GM06990 (cell line): ENCODE measurements at regions not wholly inside any gene's neighbourhood (a gene's known extent, or its start where the extent isn't known, plus 50 kb on each side); places are given as distances from the start of the nearest gene placed in this dataset.

Experiments
- DNase-seq: peaks from one replicate; pipeline ENCODE4 v3.0.0-alpha.2; 2011; ENCODE audit not compliant: insufficient read length; ENCODE audit errors: extremely low read depth
- H3K27me3 ChIP-seq: replicated peaks from 2 replicates; pipeline ENCODE4 v1.6.0; 2011; ENCODE audit warnings: low read length; ENCODE audit not compliant: control insufficient read depth, insufficient read depth
- H3K36me3 ChIP-seq: 2 replicates; pipeline ENCODE4 v1.5.1; 2011; ENCODE audit warnings: low read length; ENCODE audit not compliant: control insufficient read depth, insufficient read depth
- H3K4me3 ChIP-seq: replicated peaks from 2 replicates; pipeline ENCODE4 v1.5.1; 2011; ENCODE audit warnings: low read depth, mild to moderate bottlenecking, control low read depth, low read length
- CTCF ChIP-seq: IDR thresholded peaks from 2 replicates; pipeline ENCODE4 v1.5.1; 2011; ENCODE audit warnings: low read length, control low read depth, mild to moderate bottlenecking, inconsistent platforms; ENCODE audit not compliant: insufficient read depth, poor library complexity, severe bottlenecking

GRCh38 chr11:91220476-91221202, 997.8 kb upstream of the CHORDC1 start:
- no peak overlapping the region for H3K4me3 ChIP-seq
- no peak for DNase-seq

DNA sequence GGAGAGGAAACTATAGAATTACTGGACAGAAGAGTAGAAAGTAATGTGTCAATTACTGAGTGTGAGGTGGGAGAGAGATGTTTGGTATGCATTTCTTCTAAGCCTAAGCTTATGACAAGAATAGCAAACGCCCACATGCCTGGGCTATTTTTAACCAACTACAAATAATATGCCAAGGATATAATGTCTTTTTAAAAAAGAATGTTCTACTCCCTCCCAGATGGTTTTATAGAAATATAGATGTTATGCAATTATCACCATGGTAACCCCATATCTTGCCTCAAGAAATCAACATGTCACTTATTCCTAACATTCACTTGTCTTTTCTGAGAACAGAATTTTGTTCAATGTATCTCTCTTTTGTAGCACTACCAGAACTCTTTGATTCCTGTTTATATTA, 996.7 kb upstream of the CHORDC1 start:
- TF ChIP-seq CTCF, result no peak
- no peak for DNase-seq
- Histone ChIP-seq H3K36me3 (no peaks in the 10 kb centered on the region), H3K27me3 (no peaks in the 10 kb centered on the region), H3K4me3 (no peak overlapping the region)

More at GRCh38 chr11:91220476-91221202, 997.8 kb upstream of the CHORDC1 start:
- Histone ChIP-seq H3K36me3 (no peaks in the 10 kb centered on the region), H3K27me3 (no peaks in the 10 kb centered on the region)
- no peak for TF ChIP-seq CTCF

- H3K4me3 ChIP-seq, result no peak overlapping the region
- no peak for DNase-seq
- H3K36me3 ChIP-seq, result no peaks in the 10 kb centered on the region
- TF ChIP-seq CTCF, result no peak
- H3K27me3 ChIP-seq, result no peaks in the 10 kb centered on the region
Measured at GRCh38 chr11:91209751-91210150, 986.9 kb upstream of the CHORDC1 start.

DNA sequence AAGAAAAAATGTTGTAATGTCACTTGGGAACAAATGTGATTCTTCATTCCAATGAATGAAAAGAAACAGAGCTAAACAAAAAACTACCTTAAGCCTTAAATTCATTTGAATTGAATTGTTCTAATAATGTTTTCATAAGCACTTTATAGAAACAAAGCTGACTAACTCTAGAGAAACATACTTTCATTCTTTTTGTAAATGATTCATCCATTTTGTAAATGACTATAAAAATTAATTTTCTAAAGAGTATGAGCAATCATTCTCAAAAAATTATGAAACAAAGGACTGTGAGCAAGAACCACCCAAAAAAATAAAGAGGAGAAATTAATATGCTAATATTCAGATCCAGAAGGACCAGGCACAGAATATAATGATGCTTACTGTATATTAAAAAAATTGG, 986.5 kb upstream of the CHORDC1 start:
- TF ChIP-seq CTCF, result no peak
- H3K36me3 ChIP-seq, result no peaks in the 10 kb centered on the region
- H3K4me3 ChIP-seq, result no peak overlapping the region
- H3K27me3 ChIP-seq, result no peaks in the 10 kb centered on the region
- no peak for DNase-seq

GRCh38 chr11:91199866-91200265, 977.0 kb upstream of the CHORDC1 start:
- no peaks in the 10 kb centered on the region for H3K27me3 ChIP-seq
- no peak for TF ChIP-seq CTCF
- no peak for DNase-seq
- H3K36me3 ChIP-seq, result no peaks in the 10 kb centered on the region
- no peak overlapping the region for H3K4me3 ChIP-seq

DNA sequence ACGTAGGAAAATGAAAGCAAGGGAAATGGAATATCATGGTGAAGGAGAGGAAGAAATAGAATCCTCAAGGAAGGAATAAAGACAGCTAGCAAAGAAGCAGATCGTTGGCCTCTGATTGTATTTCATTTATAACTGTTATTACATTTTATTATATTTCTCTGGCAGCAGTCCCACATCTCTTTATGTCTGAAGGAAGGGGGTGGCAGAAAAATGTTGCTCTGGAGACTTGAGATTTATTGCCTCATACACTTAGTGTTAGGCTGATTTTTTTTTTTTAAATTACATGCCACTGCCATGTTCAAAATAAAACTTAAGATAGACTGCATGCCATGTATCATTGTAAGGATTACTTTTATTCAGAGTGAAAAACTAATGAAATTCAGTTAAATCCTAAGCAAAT, 971.7 kb upstream of the CHORDC1 start:
- DNase-seq, result no peak
- H3K36me3 ChIP-seq, result no peaks in the 10 kb centered on the region
- H3K27me3 ChIP-seq, result no peaks in the 10 kb centered on the region
- H3K4me3 ChIP-seq, result no peak overlapping the region
- no peak for TF ChIP-seq CTCF
